KMS-11 (cell line): ENCODE measurements at regions not wholly inside any gene's neighbourhood (a gene's known extent, or its start where the extent isn't known, plus 50 kb on each side); places are given as distances from the start of the nearest gene placed in this dataset.

Source experiments
- H2AFZ ChIP-seq: fragments of 200-600 bp; sonication (generic); 2 replicates; pipeline ENCODE4 v1.6.1; 2016; ENCODE audit warnings: antibody characterized with exemption, mixed run types, low read depth
- H3K27ac ChIP-seq: fragments of 200-600 bp; sonication (generic); 2 replicates; pipeline ENCODE4 v1.6.1; 2016; ENCODE audit warnings: mild to moderate bottlenecking, mixed run types
- H3K27me3 ChIP-seq: fragments of 200-600 bp; sonication (generic); 2 replicates; pipeline ENCODE4 v1.6.1; 2017; ENCODE audit warnings: mild to moderate bottlenecking, low read depth, mixed run types, moderate library complexity; ENCODE audit not compliant: insufficient read depth
- H3K36me3 ChIP-seq: fragments of 200-600 bp; sonication (generic); 2 replicates; pipeline ENCODE4 v1.6.1; 2017; ENCODE audit warnings: mild to moderate bottlenecking, mixed run types; ENCODE audit not compliant: insufficient read depth
- H3K4me1 ChIP-seq: fragments of 200-600 bp; sonication (generic); 2 replicates; pipeline ENCODE4 v1.6.1; 2016; ENCODE audit warnings: mild to moderate bottlenecking, low read depth, mixed run types; ENCODE audit not compliant: poor library complexity, severe bottlenecking
- H3K4me2 ChIP-seq: fragments of 200-600 bp; sonication (generic); 2 replicates; pipeline ENCODE4 v1.7.0; 2016; ENCODE audit warnings: mild to moderate bottlenecking, mixed run types
- H3K4me3 ChIP-seq: fragments of 200-600 bp; sonication (generic); IDR thresholded peaks from 2 replicates; pipeline ENCODE4 v1.6.1; 2017; ENCODE audit warnings: low read depth, low read length, mixed read lengths; ENCODE audit not compliant: insufficient read depth
- H3K79me2 ChIP-seq: fragments of 200-600 bp; sonication (generic); 2 replicates; pipeline ENCODE4 v1.6.1; 2016; ENCODE audit warnings: low read depth, mixed run types; ENCODE audit not compliant: insufficient read depth
- H3K9ac ChIP-seq: fragments of 200-600 bp; sonication (generic); 2 replicates; pipeline ENCODE4 v1.6.1; 2016; ENCODE audit warnings: mild to moderate bottlenecking, mixed run types
- H4K20me1 ChIP-seq: fragments of 200-600 bp; sonication (generic); 2 replicates; pipeline ENCODE4 v1.6.1; 2016; ENCODE audit warnings: mild to moderate bottlenecking, mixed run types; ENCODE audit not compliant: insufficient read depth
- TF ChIP-seq, protein P1 (sequence below): fragments of 200-600 bp; sonication (generic); conservative IDR thresholded peaks from 2 replicates; pipeline ENCODE4 v1.6.1; 2017; ENCODE audit warnings: low read depth, mild to moderate bottlenecking, antibody characterized with exemption, low read length, moderate library complexity, mixed read lengths

DNA sequence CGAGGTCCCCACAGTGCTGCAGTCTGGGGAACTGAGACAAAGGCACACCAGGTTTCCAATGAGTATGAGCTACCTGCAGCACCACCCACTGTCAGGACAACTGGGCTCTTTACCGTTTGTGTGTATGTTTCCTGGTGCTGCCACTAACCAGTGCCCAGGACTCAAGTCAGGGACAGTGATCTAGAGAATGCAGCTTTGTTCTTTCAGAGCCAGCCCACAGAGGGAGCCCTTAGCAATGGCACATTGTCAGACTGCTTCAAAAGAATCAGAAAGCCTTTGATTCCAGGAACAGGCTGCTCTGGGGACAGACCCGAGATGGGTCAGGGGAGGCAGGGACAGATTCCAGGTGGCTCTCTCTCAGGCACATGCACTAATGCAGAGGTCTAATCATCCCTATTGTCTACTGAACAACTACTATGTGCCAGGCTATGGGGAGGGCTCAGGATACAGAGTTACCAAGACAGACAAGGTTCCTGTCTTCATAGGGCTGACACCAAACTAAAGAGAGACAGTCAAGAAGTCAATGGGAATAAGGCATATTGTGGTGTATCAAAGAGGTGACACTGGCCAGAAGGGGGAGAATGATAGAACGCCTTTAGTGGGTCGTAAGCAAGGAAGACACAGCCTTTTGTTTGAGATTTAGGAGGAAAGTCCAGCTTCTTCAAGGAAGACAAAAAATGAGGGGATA lies 103.7 kb downstream of the VPREB1 start:
- Histone ChIP-seq H3K4me3 (no peak overlapping the region), H3K4me2 (no peak overlapping the region), H3K27ac (no peak overlapping the region), H3K27me3 (no peaks in the 10 kb centered on the region), H3K79me2 (no peaks in the 10 kb centered on the region), H3K9ac (no peak overlapping the region), H3K4me1 (no peaks in the 10 kb centered on the region), H2AFZ (no peak overlapping the region; the same call in 1 of the 2 replicates), H3K36me3 (no peaks in the 10 kb centered on the region), H4K20me1 (no peaks in the 10 kb centered on the region)
- TF ChIP-seq, protein P1, sequence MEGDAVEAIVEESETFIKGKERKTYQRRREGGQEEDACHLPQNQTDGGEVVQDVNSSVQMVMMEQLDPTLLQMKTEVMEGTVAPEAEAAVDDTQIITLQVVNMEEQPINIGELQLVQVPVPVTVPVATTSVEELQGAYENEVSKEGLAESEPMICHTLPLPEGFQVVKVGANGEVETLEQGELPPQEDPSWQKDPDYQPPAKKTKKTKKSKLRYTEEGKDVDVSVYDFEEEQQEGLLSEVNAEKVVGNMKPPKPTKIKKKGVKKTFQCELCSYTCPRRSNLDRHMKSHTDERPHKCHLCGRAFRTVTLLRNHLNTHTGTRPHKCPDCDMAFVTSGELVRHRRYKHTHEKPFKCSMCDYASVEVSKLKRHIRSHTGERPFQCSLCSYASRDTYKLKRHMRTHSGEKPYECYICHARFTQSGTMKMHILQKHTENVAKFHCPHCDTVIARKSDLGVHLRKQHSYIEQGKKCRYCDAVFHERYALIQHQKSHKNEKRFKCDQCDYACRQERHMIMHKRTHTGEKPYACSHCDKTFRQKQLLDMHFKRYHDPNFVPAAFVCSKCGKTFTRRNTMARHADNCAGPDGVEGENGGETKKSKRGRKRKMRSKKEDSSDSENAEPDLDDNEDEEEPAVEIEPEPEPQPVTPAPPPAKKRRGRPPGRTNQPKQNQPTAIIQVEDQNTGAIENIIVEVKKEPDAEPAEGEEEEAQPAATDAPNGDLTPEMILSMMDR = 0 out of 2 replicates have a peak, but pooled peaks have one; percentile 21

DNA sequence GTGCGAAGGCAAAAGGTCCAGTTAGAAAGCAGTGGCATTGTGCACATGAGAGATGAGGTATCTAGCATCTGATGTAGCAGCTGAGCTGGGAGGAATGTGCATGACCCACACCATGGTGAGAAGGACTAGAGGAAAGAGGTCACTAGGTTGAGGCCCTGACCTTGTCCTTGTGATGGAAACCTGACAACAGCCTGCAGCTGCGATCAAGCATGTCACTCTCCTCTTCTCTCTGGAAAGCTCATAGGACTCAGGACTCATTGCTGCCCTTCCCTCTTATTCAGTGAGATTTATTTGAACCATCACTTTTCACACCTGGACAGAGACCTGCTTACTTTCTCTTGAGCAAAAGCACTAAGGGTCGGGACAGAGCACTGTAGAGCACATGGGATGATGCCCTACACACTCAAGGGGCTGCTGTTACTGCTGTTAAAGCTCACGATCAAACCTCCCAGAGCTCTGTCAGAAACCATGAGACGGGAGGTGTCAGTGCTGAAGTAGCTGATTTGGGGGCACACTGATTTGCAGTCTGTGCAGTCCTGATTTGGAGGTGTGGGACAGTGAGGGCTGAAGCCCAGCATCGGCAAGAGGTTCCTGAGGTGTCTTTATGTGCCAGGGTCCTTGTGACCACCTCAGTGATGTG lies 104.3 kb downstream of the VPREB1 start:
- H3K27ac ChIP-seq = no peak overlapping the region
- H3K4me3 ChIP-seq = no peak overlapping the region
- no peaks in the 10 kb centered on the region for H3K4me1 ChIP-seq
- TF ChIP-seq, protein P1 = no peak
- H3K36me3 ChIP-seq = no peaks in the 10 kb centered on the region
- no peaks in the 10 kb centered on the region for H4K20me1 ChIP-seq
- no peak overlapping the region for H3K4me2 ChIP-seq
- H2AFZ ChIP-seq = no peak overlapping the region
- no peaks in the 10 kb centered on the region for H3K27me3 ChIP-seq
- no peaks in the 10 kb centered on the region for H3K79me2 ChIP-seq
- H3K9ac ChIP-seq = no peak overlapping the region

DNA sequence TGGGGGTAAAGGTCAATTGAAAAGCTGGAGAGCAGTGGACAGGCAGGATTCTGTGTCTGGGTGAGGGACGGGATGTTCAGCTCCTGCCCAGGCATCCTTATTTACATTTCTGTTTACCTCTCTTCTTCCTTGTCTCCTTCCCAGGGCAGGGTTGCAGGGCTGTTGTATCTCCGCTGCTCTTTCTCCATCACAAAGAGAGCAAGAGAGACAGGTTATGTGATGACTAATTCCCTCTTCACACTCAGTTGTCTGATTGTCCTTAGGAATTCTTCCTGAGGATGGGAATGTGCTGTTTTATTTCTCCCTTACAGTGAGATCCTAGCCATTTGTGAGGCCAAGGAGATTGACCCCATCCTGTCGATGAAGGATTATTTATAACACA lies 104.9 kb downstream of the VPREB1 start:
- Histone ChIP-seq H3K4me2 (no peak overlapping the region), H3K36me3 (no peaks in the 10 kb centered on the region), H3K27me3 (no peaks in the 10 kb centered on the region), H2AFZ (no peak overlapping the region), H3K27ac (no peak overlapping the region), H3K79me2 (no peaks in the 10 kb centered on the region), H3K9ac (no peak overlapping the region), H3K4me3 (no peak overlapping the region), H4K20me1 (no peaks in the 10 kb centered on the region), H3K4me1 (no peaks in the 10 kb centered on the region)
- TF ChIP-seq, protein P1 = no peak

DNA sequence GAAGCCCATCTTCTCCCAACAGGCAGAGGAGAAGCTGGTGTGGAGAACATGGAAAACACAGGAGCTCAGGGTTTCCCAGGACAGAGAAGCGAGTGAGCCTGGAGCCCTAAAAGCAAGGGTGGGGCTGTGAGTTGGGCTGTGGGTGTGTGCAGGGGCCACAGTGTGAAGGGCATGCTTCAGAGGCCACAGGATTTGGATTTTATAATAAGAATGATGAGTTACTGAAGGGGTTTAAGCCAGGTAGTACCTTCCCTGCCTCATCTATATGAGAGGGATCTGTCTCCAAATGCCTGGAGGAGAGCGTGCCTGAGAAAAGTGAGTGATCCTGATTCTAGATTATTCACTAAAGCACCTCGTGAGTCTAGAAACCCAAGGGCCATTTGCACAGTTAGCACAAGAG lies 106.8 kb downstream of the VPREB1 start:
- H3K4me2 ChIP-seq = no peak overlapping the region

More for the DNA sequence above, 106.8 kb downstream of the VPREB1 start:
- no peaks in the 10 kb centered on the region for H3K27me3 ChIP-seq
- no peak overlapping the region for H3K27ac ChIP-seq
- no peaks in the 10 kb centered on the region for H3K4me1 ChIP-seq
- no peaks in the 10 kb centered on the region for H4K20me1 ChIP-seq
- TF ChIP-seq, protein P1 = no peak
- no peaks in the 10 kb centered on the region for H3K79me2 ChIP-seq
- H2AFZ ChIP-seq = no peak overlapping the region
- H3K9ac ChIP-seq = no peak overlapping the region
- no peaks in the 10 kb centered on the region for H3K36me3 ChIP-seq
- no peak overlapping the region for H3K4me3 ChIP-seq
